CD4-positive, alpha-beta memory T cell (primary cell): ENCODE measurements at regions not wholly inside any gene's neighbourhood (a gene's known extent, or its start where the extent isn't known, plus 50 kb on each side); places are given as distances from the start of the nearest gene placed in this dataset.

ENCODE experiments used
- CTCF ChIA-PET: fragments of 350-600 bp; sonication (Branson Sonifier 250); formaldehyde crosslinking; loops from one replicate; lab custom pipeline; 2021; ENCODE audit warnings: inconsistent platforms; ENCODE audit not compliant: partially characterized antibody; lab: Charles Lee
- POLR2A ChIA-PET: fragments of 350-600 bp; sonication (Branson Sonifier 250); formaldehyde crosslinking; loops from one replicate; lab custom pipeline; 2021; ENCODE audit not compliant: partially characterized antibody; lab: Charles Lee
- DNase-seq, 5 donors: peaks; one replicate each; pipeline versions ENCODE4 v3.0.0 to v3.0.0-alpha.2; 2020 to 2022; ENCODE audit warnings: mixed read lengths in 1 of 5
- H3K27ac ChIP-seq: one replicate; pipeline ENCODE4 v1.7.0; 2013; ENCODE audit warnings: low read depth, low read length
- H3K27me3 ChIP-seq: 2 replicates; pipeline ENCODE4 v1.7.0; 2013; ENCODE audit warnings: mild to moderate bottlenecking, low read length, moderate library complexity; ENCODE audit not compliant: insufficient read depth
- H3K36me3 ChIP-seq: 2 replicates; pipeline ENCODE4 v1.7.0; 2013; ENCODE audit warnings: mild to moderate bottlenecking, low read length, moderate library complexity; ENCODE audit not compliant: insufficient read depth
- H3K4me1 ChIP-seq: 2 replicates; pipeline ENCODE4 v1.7.0; 2013; ENCODE audit warnings: mild to moderate bottlenecking, low read length, moderate library complexity; ENCODE audit not compliant: insufficient read depth
- H3K4me3 ChIP-seq, 2 donors: one replicate each; pipeline ENCODE4 v1.7.0; 2013; ENCODE audit warnings: low read length in 2 of 2, mild to moderate bottlenecking in 1 of 2
- H3K9me3 ChIP-seq, 2 donors: one replicate each; pipeline ENCODE4 v1.7.0; 2013; ENCODE audit warnings: low read length in 2 of 2, control low read depth in 1 of 2; ENCODE audit not compliant: control insufficient read depth in 1 of 2
- H3K27ac Mint-ChIP-seq, 7 donors: one replicate each; pipeline ENCODE4 v1.8.0; 2020 to 2021; ENCODE audit warnings: mixed read lengths in 7 of 7, mild to moderate bottlenecking in 6 of 7, inconsistent platforms in 3 of 7, moderate library complexity in 3 of 7
- H3K27me3 Mint-ChIP-seq, 2 donors: one replicate each; pipeline ENCODE4 v1.8.0; 2020 to 2021; ENCODE audit warnings: mixed read lengths in 2 of 2
- H3K36me3 Mint-ChIP-seq, 2 donors: one replicate each; pipeline ENCODE4 v1.8.0; 2020 to 2021; ENCODE audit warnings: mixed read lengths in 2 of 2, inconsistent platforms in 1 of 2, mild to moderate bottlenecking in 1 of 2
- H3K4me1 Mint-ChIP-seq, 4 donors: one replicate each; pipeline ENCODE4 v1.8.0; 2020 to 2021; ENCODE audit warnings: mixed read lengths in 4 of 4, mild to moderate bottlenecking in 1 of 4
- H3K4me3 Mint-ChIP-seq, 8 donors: one replicate each; pipeline ENCODE4 v1.8.0; 2020 to 2021; ENCODE audit warnings: mixed read lengths in 8 of 8, mild to moderate bottlenecking in 7 of 8, moderate library complexity in 6 of 8, inconsistent platforms in 3 of 8
- H3K9me3 Mint-ChIP-seq, 8 donors: one replicate each; pipeline ENCODE4 v1.8.0; 2020 to 2021; ENCODE audit warnings: mixed read lengths in 8 of 8, mild to moderate bottlenecking in 5 of 8, inconsistent platforms in 3 of 8, moderate library complexity in 1 of 8
- intact Hi-C: fragments of 100-400 bp; cut with micrococcal nuclease; formaldehyde crosslinking; loops from one replicate; pipeline ENCODE4 v1.15.1; 2023

GRCh38 chr14:56895154-56895553, 84.9 kb upstream of the OTX2 start:
- no peak for DNase-seq
- Histone ChIP-seq H3K27ac (no peak overlapping the region), H3K4me1 (no peaks in the 10 kb centered on the region), H3K4me3 (no peak overlapping the region), H3K9me3 (no peaks in the 10 kb centered on the region), H3K36me3 (no peaks in the 10 kb centered on the region), H3K27me3 (peaks cover 5% of the 10 kb centered on the region)
- POLR2A ChIA-PET, result no interaction called here
- H3K36me3 Mint-ChIP-seq, result no peaks in the 10 kb centered on the region
- H3K9me3 Mint-ChIP-seq, result peaks cover 0 to 7% (median 0%) of the 10 kb centered on the region in 8 donors
- H3K27ac Mint-ChIP-seq, result no peak overlapping the region
- H3K4me3 Mint-ChIP-seq, result no peak overlapping the region
- CTCF ChIA-PET, result no interaction called here
- no peaks in the 10 kb centered on the region for H3K4me1 Mint-ChIP-seq
- intact Hi-C loops, result no loop called here
- H3K27me3 Mint-ChIP-seq, result peaks cover 9 to 17% of the 10 kb centered on the region in 2 donors

- Histone ChIP-seq H3K27me3 (peaks cover 5% of the 10 kb centered on the region), H3K9me3 (no peaks in the 10 kb centered on the region), H3K4me1 (no peaks in the 10 kb centered on the region), H3K36me3 (no peaks in the 10 kb centered on the region), H3K27ac (no peak overlapping the region), H3K4me3 (no peak overlapping the region)
- Mint-ChIP-seq H3K27me3 (peaks cover 9 to 17% of the 10 kb centered on the region in 2 donors), H3K27ac (no peak overlapping the region), H3K4me1 (no peaks in the 10 kb centered on the region), H3K9me3 (peaks cover 0 to 7% (median 0%) of the 10 kb centered on the region in 8 donors), H3K4me3 (no peak overlapping the region), H3K36me3 (no peaks in the 10 kb centered on the region)
- intact Hi-C loops, result no loop called here
- DNase-seq, result no peak
- ChIA-PET CTCF (no interaction called here), POLR2A (no interaction called here)
These were observed 84.3 kb upstream of the OTX2 start for GRCh38 chr14:56894591-56894991.

GRCh38 chr14:56892959-56893358, 82.7 kb upstream of the OTX2 start:
- no peaks in the 10 kb centered on the region for H3K36me3 Mint-ChIP-seq
- no peak overlapping the region for H3K4me3 Mint-ChIP-seq

GRCh38 chr14:56891226-56891625, 80.9 kb upstream of the OTX2 start:
- no peaks in the 10 kb centered on the region for H3K9me3 ChIP-seq
- ChIA-PET CTCF (interaction anchor here (1.4 kb wide), 1 partner anchor 10 kb away, joined by 3 read pairs; no protein-coding TSS in a partner anchor), POLR2A (no interaction called here)
- no peak overlapping the region for H3K4me3 ChIP-seq
- no peaks in the 10 kb centered on the region for H3K4me1 ChIP-seq
- H3K27me3 ChIP-seq, result peaks cover 5% of the 10 kb centered on the region
- DNase-seq, result no peak
- H3K27ac Mint-ChIP-seq, result no peak overlapping the region
- intact Hi-C loops, result no loop called here
- H3K27ac ChIP-seq, result no peak overlapping the region
- H3K27me3 Mint-ChIP-seq, result peaks cover 23% of the 10 kb centered on the region in 2 donors
- no peaks in the 10 kb centered on the region for H3K36me3 ChIP-seq
- no peaks in the 10 kb centered on the region for H3K4me1 Mint-ChIP-seq
- H3K4me3 Mint-ChIP-seq, result no peak overlapping the region
- no peaks in the 10 kb centered on the region for H3K36me3 Mint-ChIP-seq
- H3K9me3 Mint-ChIP-seq, result peaks cover 0 to 7% (median 0%) of the 10 kb centered on the region in 8 donors

More at GRCh38 chr14:56892959-56893358, 82.7 kb upstream of the OTX2 start:
- ChIA-PET CTCF (no interaction called here), POLR2A (no interaction called here)
- Histone ChIP-seq H3K27me3 (peaks cover 5% of the 10 kb centered on the region), H3K4me1 (no peaks in the 10 kb centered on the region), H3K36me3 (no peaks in the 10 kb centered on the region), H3K9me3 (no peaks in the 10 kb centered on the region), H3K27ac (no peak overlapping the region), H3K4me3 (no peak overlapping the region)
- Mint-ChIP-seq H3K27me3 (peaks cover 15 to 19% of the 10 kb centered on the region in 2 donors), H3K4me1 (no peaks in the 10 kb centered on the region), H3K27ac (peak overlapping the region in 1 of 7 donors; percentile 77), H3K9me3 (peaks cover 0 to 7% (median 0%) of the 10 kb centered on the region in 8 donors)
- DNase-seq, result no peak
- intact Hi-C loops, result no loop called here

GRCh38 chr14:56889705-56890104, 79.4 kb upstream of the OTX2 start:
- DNase-seq, result no peak
- H3K27me3 Mint-ChIP-seq, result peaks cover 17 to 19% of the 10 kb centered on the region in 2 donors
- peaks cover 5% of the 10 kb centered on the region for H3K27me3 ChIP-seq
- intact Hi-C loops, result no loop called here
- no peaks in the 10 kb centered on the region for H3K36me3 ChIP-seq
- H3K4me3 ChIP-seq, result no peak overlapping the region
- peaks cover 0 to 3% (median 0%) of the 10 kb centered on the region in 8 donors for H3K9me3 Mint-ChIP-seq
- H3K36me3 Mint-ChIP-seq, result no peaks in the 10 kb centered on the region
- no peaks in the 10 kb centered on the region for H3K9me3 ChIP-seq
- ChIA-PET CTCF (no interaction called here), POLR2A (no interaction called here)
- no peaks in the 10 kb centered on the region for H3K4me1 Mint-ChIP-seq
- H3K27ac ChIP-seq, result no peak overlapping the region
- no peak overlapping the region for H3K27ac Mint-ChIP-seq
- no peaks in the 10 kb centered on the region for H3K4me1 ChIP-seq
- no peak overlapping the region for H3K4me3 Mint-ChIP-seq

GRCh38 chr14:56888274-56888673, 78.0 kb upstream of the OTX2 start:
- Histone ChIP-seq H3K27me3 (peaks cover 5% of the 10 kb centered on the region), H3K4me1 (no peaks in the 10 kb centered on the region), H3K27ac (no peak overlapping the region), H3K9me3 (no peaks in the 10 kb centered on the region), H3K4me3 (no peak overlapping the region), H3K36me3 (no peaks in the 10 kb centered on the region)
- H3K4me1 Mint-ChIP-seq, result no peaks in the 10 kb centered on the region
- H3K27ac Mint-ChIP-seq, result no peak overlapping the region
- intact Hi-C loops, result no loop called here
- no peak overlapping the region for H3K4me3 Mint-ChIP-seq
- POLR2A ChIA-PET, result no interaction called here
- peaks cover 19 to 24% of the 10 kb centered on the region in 2 donors for H3K27me3 Mint-ChIP-seq
- DNase-seq, result no peak
- no peaks in the 10 kb centered on the region for H3K9me3 Mint-ChIP-seq
- no peaks in the 10 kb centered on the region for H3K36me3 Mint-ChIP-seq
- CTCF ChIA-PET, result no interaction called here

- H3K36me3 Mint-ChIP-seq, result no peaks in the 10 kb centered on the region
- no peak overlapping the region for H3K27ac ChIP-seq
- H3K9me3 Mint-ChIP-seq, result no peaks in the 10 kb centered on the region
- no peak overlapping the region for H3K4me3 Mint-ChIP-seq
- intact Hi-C loops, result no loop called here
- H3K27me3 Mint-ChIP-seq, result peaks cover 13 to 27% of the 10 kb centered on the region in 2 donors
- peaks cover 4% of the 10 kb centered on the region for H3K27me3 ChIP-seq
- H3K4me3 ChIP-seq, result no peak overlapping the region
- no peaks in the 10 kb centered on the region for H3K4me1 Mint-ChIP-seq
- H3K27ac Mint-ChIP-seq, result no peak overlapping the region
- H3K36me3 ChIP-seq, result no peaks in the 10 kb centered on the region
- ChIA-PET POLR2A (no interaction called here), CTCF (no interaction called here)
- no peaks in the 10 kb centered on the region for H3K4me1 ChIP-seq
- no peaks in the 10 kb centered on the region for H3K9me3 ChIP-seq
- no peak for DNase-seq
These were observed 76.9 kb upstream of the OTX2 start for GRCh38 chr14:56887216-56887615.
